H9 (cell line): ENCODE measurements at regions not wholly inside any gene's neighbourhood (a gene's known extent, or its start where the extent isn't known, plus 50 kb on each side); places are given as distances from the start of the nearest gene placed in this dataset.

ENCODE experiments used
- DNase-seq: peaks from one replicate; pipeline ENCODE4 v3.0.0-alpha.2; 2017
- H2AFZ ChIP-seq: one replicate; pipeline ENCODE4 v1.6.1; 2013; ENCODE audit warnings: mild to moderate bottlenecking, low read length, control low read depth, moderate library complexity
- H2AK5ac ChIP-seq: 2 replicates; pipeline ENCODE4 v1.6.1; 2013; ENCODE audit warnings: low read length, control low read depth, mixed read lengths; ENCODE audit not compliant: insufficient read length
- H2BK120ac ChIP-seq: one replicate; pipeline ENCODE4 v1.6.1; 2013; ENCODE audit warnings: low read depth, mild to moderate bottlenecking, low read length, control low read depth, inconsistent platforms; ENCODE audit not compliant: poor library complexity, severe bottlenecking
- H2BK12ac ChIP-seq: 2 replicates; pipeline ENCODE4 v1.6.1; 2013; ENCODE audit warnings: low read length, control low read depth, mixed read lengths, low read depth; ENCODE audit not compliant: insufficient read length
- H2BK15ac ChIP-seq: 2 replicates; pipeline ENCODE4 v1.6.1; 2013; ENCODE audit warnings: low read depth, low read length, control low read depth
- H2BK20ac ChIP-seq: one replicate; pipeline ENCODE4 v1.6.1; 2013; ENCODE audit warnings: low read depth, mild to moderate bottlenecking, low read length, control low read depth, inconsistent platforms; ENCODE audit not compliant: poor library complexity, severe bottlenecking
- H2BK5ac ChIP-seq: 2 replicates; pipeline ENCODE4 v1.6.1; 2013; ENCODE audit warnings: low read length, control low read depth, mixed read lengths; ENCODE audit not compliant: insufficient read length
- H3K14ac ChIP-seq: 2 replicates; pipeline ENCODE4 v1.6.1; 2013; ENCODE audit warnings: low read length, control low read depth; ENCODE audit not compliant: insufficient read depth
- H3K18ac ChIP-seq: 2 replicates; pipeline ENCODE4 v1.6.1; 2013; ENCODE audit warnings: low read depth, mild to moderate bottlenecking, mixed read lengths, low read length, control low read depth; ENCODE audit not compliant: insufficient read length
- H3K23ac ChIP-seq: 2 replicates; pipeline ENCODE4 v1.6.1; 2013; ENCODE audit warnings: low read length, control low read depth, mixed read lengths, low read depth; ENCODE audit not compliant: insufficient read length
- H3K23me2 ChIP-seq: 2 replicates; pipeline ENCODE4 v1.6.1; 2013; ENCODE audit warnings: low read depth, mild to moderate bottlenecking, mixed read lengths, low read length, control low read depth; ENCODE audit not compliant: insufficient read length, poor library complexity, severe bottlenecking
- H3K27ac ChIP-seq: 2 replicates; pipeline ENCODE4 v1.5.1; 2013; ENCODE audit warnings: low read length, control low read depth, mixed read lengths, low read depth; ENCODE audit not compliant: insufficient read length
- H3K27me3 ChIP-seq: 2 replicates; pipeline ENCODE4 v1.6.1; 2013; ENCODE audit warnings: low read length, control low read depth, inconsistent platforms; ENCODE audit not compliant: insufficient read depth
- H3K4ac ChIP-seq: 2 replicates; pipeline ENCODE4 v1.6.1; 2013; ENCODE audit warnings: low read depth, mild to moderate bottlenecking, control low read depth, inconsistent platforms, low read length, moderate library complexity
- H3K4me1 ChIP-seq: 2 replicates; pipeline ENCODE4 v1.6.1; 2013; ENCODE audit warnings: low read length, control low read depth, inconsistent platforms; ENCODE audit not compliant: insufficient read depth
- H3K4me2 ChIP-seq: 2 replicates; pipeline ENCODE4 v1.6.1; 2013; ENCODE audit warnings: low read length, control low read depth, mixed read lengths; ENCODE audit not compliant: insufficient read length, insufficient read depth
- H3K56ac ChIP-seq: 2 replicates; pipeline ENCODE4 v1.6.1; 2013; ENCODE audit warnings: low read depth, mild to moderate bottlenecking, mixed read lengths, low read length, control low read depth; ENCODE audit not compliant: insufficient read length
- H3K79me1 ChIP-seq: 2 replicates; pipeline ENCODE4 v1.6.1; 2013; ENCODE audit warnings: low read depth, mild to moderate bottlenecking, moderate library complexity, low read length, control low read depth, inconsistent platforms; ENCODE audit not compliant: insufficient read depth, poor library complexity, severe bottlenecking
- H3K79me2 ChIP-seq: 2 replicates; pipeline ENCODE4 v1.6.1; 2013; ENCODE audit warnings: low read length, control low read depth, inconsistent platforms; ENCODE audit not compliant: insufficient read depth
- H3K9ac ChIP-seq: 2 replicates; pipeline ENCODE4 v1.6.1; 2013; ENCODE audit warnings: low read length, control low read depth, mixed read lengths; ENCODE audit not compliant: insufficient read length; ENCODE audit errors: extremely low read depth
- H3K9me3 ChIP-seq: one replicate; pipeline ENCODE4 v1.6.1; 2013; ENCODE audit warnings: low read depth, low read length, inconsistent platforms; ENCODE audit not compliant: control insufficient read depth
- H3T11ph ChIP-seq: one replicate; pipeline ENCODE4 v1.6.1; 2013; ENCODE audit warnings: mild to moderate bottlenecking, low read length, control low read depth, inconsistent platforms
- H4K20me1 ChIP-seq: one replicate; pipeline ENCODE4 v1.6.1; 2013; ENCODE audit not compliant: control insufficient read depth, insufficient read length, insufficient read depth
- H4K5ac ChIP-seq: 2 replicates; pipeline ENCODE4 v1.6.1; 2013; ENCODE audit warnings: low read depth, mild to moderate bottlenecking, mixed read lengths, low read length, control low read depth; ENCODE audit not compliant: insufficient read length
- H4K8ac ChIP-seq: replicated peaks from 2 replicates; pipeline ENCODE4 v1.6.1; 2013; ENCODE audit warnings: low read length, control low read depth, mixed read lengths, low read depth; ENCODE audit not compliant: insufficient read length
- H4K91ac ChIP-seq: 2 replicates; pipeline ENCODE4 v1.6.1; 2013; ENCODE audit warnings: low read depth, mild to moderate bottlenecking, moderate library complexity, mixed read lengths, low read length, control low read depth; ENCODE audit not compliant: insufficient read length
- H3K27ac Mint-ChIP-seq, 3 experiments: 2 replicates in 2 of 3; 3 replicates in 1 of 3; pipeline ENCODE4 v1.8.0; 2020 to 2021; ENCODE audit warnings: mixed read lengths in 3 of 3, mild to moderate bottlenecking in 1 of 3, moderate library complexity in 1 of 3
- H3K27me3 Mint-ChIP-seq: 2 replicates; pipeline ENCODE4 v1.8.0; 2021; ENCODE audit warnings: low read depth, mild to moderate bottlenecking, moderate library complexity, mixed read lengths
- H3K36me3 Mint-ChIP-seq, 3 experiments: 2 replicates in 2 of 3; 3 replicates in 1 of 3; pipeline ENCODE4 v1.8.0; 2020 to 2021; ENCODE audit warnings: low read depth in 3 of 3, mixed read lengths in 3 of 3; ENCODE audit not compliant: insufficient read depth in 1 of 3
- H3K4me1 Mint-ChIP-seq, 2 experiments: 2 replicates each; pipeline ENCODE4 v1.8.0; 2020; ENCODE audit warnings: mixed read lengths in 2 of 2
- H3K4me3 Mint-ChIP-seq, 2 experiments: 2 replicates in 1 of 2; 3 replicates in 1 of 2; pipeline ENCODE4 v1.8.0; 2020 to 2021; ENCODE audit warnings: mild to moderate bottlenecking in 2 of 2, mixed read lengths in 2 of 2, moderate library complexity in 1 of 2
- H3K9me3 Mint-ChIP-seq, 2 experiments: 2 replicates in 1 of 2; 3 replicates in 1 of 2; pipeline ENCODE4 v1.8.0; 2020; ENCODE audit warnings: mild to moderate bottlenecking in 2 of 2, mixed read lengths in 2 of 2, moderate library complexity in 1 of 2
- WGBS: extraction: QIAGEN DNeasy Blood & Tissue Kit; methylation state at CpG from one replicate; pipeline ENCODE4 v1.1.7; 2013; ENCODE audit warnings: missing lambda C conversion rate, low lambda C conversion rate, mixed read lengths; ENCODE audit not compliant: insufficient read length; ENCODE audit errors: extremely low coverage; 5-methylcytosine and 5-hydroxymethylcytosine counted together
- TF ChIP-seq, protein P1 (sequence below): fragments of 200-600 bp; sonication (generic); conservative IDR thresholded peaks from 3 replicates; pipeline ENCODE4 v1.8.0; 2021; ENCODE audit warnings: antibody characterized with exemption, mild to moderate bottlenecking

GRCh38 chr1:240711020-240711419 is 99.1 kb upstream of the GREM2 start:
- DNase-seq, result no peak
- H3K18ac ChIP-seq, result no peak overlapping the region
- no peak overlapping the region for H3K9ac ChIP-seq
- H3K4me1 ChIP-seq, result no peaks in the 10 kb centered on the region
- no CpG with 5 or more reads among the region's 9 CpGs for WGBS
- no peak overlapping the region for H2BK20ac ChIP-seq
- H3K27ac ChIP-seq, result no peak overlapping the region
- H3K4me1 Mint-ChIP-seq, result no peaks in the 10 kb centered on the region
- H3K4ac ChIP-seq, result no peak overlapping the region
- H3K4me3 Mint-ChIP-seq, result no peak overlapping the region
- H3K56ac ChIP-seq, result no peak overlapping the region
- H3K27me3 Mint-ChIP-seq, result no peaks in the 10 kb centered on the region
- no peaks in the 10 kb centered on the region for H3K79me1 ChIP-seq
- TF ChIP-seq, protein P1, sequence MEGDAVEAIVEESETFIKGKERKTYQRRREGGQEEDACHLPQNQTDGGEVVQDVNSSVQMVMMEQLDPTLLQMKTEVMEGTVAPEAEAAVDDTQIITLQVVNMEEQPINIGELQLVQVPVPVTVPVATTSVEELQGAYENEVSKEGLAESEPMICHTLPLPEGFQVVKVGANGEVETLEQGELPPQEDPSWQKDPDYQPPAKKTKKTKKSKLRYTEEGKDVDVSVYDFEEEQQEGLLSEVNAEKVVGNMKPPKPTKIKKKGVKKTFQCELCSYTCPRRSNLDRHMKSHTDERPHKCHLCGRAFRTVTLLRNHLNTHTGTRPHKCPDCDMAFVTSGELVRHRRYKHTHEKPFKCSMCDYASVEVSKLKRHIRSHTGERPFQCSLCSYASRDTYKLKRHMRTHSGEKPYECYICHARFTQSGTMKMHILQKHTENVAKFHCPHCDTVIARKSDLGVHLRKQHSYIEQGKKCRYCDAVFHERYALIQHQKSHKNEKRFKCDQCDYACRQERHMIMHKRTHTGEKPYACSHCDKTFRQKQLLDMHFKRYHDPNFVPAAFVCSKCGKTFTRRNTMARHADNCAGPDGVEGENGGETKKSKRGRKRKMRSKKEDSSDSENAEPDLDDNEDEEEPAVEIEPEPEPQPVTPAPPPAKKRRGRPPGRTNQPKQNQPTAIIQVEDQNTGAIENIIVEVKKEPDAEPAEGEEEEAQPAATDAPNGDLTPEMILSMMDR, result no peak
- no peak overlapping the region for H2AK5ac ChIP-seq
- no peak overlapping the region for H2BK5ac ChIP-seq
- H3K27ac Mint-ChIP-seq, result no peak overlapping the region
- no peak overlapping the region for H2BK15ac ChIP-seq
- H3K36me3 Mint-ChIP-seq, result no peaks in the 10 kb centered on the region
- no peak overlapping the region for H3T11ph ChIP-seq
- H3K27me3 ChIP-seq, result no peaks in the 10 kb centered on the region
- H3K79me2 ChIP-seq, result no peaks in the 10 kb centered on the region
- H2BK120ac ChIP-seq, result no peak overlapping the region
- no peak overlapping the region for H3K4me2 ChIP-seq
- H3K23me2 ChIP-seq, result no peaks in the 10 kb centered on the region
- no peak overlapping the region for H4K5ac ChIP-seq
- no peak overlapping the region for H3K23ac ChIP-seq
- H2BK12ac ChIP-seq, result no peak overlapping the region
- H3K9me3 Mint-ChIP-seq, result no peaks in the 10 kb centered on the region
- H3K9me3 ChIP-seq, result no peaks in the 10 kb centered on the region
- no peak overlapping the region for H3K14ac ChIP-seq
- H4K91ac ChIP-seq, result no peak overlapping the region
- no peak overlapping the region for H4K8ac ChIP-seq
- H2AFZ ChIP-seq, result no peak overlapping the region
- no peaks in the 10 kb centered on the region for H4K20me1 ChIP-seq
